Umbilical cord (tissue), 1 donor: ENCODE measurements at regions not wholly inside any gene's neighbourhood (a gene's known extent, or its start where the extent isn't known, plus 50 kb on each side); places are given as distances from the start of the nearest gene placed in this dataset.

Source experiments
- DNase-seq: peaks from one replicate; pipeline ENCODE4 v3.0.0-alpha.2; 2015; ENCODE audit warnings: low spot score

DNA sequence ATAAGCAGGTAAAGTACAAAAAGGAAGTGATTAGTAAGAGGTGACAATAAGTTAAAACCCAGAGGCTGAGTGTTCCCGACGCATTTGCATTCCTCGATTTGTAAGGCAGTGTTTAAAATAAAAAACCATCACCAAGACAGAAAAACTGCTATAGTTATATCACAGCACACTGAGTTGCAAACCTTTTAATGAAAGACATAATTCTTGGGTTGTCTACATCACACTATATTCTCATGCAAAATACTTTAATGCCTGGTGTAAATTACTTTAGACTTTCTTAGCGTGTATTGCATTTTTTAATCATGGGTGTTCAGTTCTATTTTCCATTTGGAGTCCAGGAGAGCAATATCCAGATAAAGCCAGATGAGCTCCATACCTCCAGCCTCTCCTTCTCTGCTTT is 458.5 kb downstream of the MTX2 start:
- DNase-seq = no peak

- peak; percentile 49 for DNase-seq
Measured at GRCh38 chr2:176729706-176730569, 460.7 kb downstream of the MTX2 start.

DNA sequence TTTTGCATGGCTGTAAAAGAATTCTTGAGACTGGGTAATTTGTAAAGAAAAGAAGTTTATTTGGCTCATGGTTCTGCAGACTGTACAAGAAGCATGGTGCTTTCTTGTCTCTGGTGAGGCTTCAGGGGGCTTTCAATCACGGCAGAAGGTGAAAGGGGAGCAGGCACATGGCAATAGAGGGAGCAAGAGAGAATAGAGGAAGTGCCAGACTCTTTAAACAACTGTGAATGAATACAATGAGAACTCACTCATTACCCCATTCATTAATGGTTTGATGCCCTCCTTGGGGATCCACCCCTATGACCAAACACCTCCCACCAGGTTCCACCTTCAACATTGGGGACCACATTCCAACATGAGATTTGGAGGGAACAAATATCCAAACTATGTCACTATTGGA is 463.5 kb downstream of the MTX2 start:
- no peak for DNase-seq

- DNase-seq = no peak
Measured at GRCh38 chr2:176733698-176734430, 464.6 kb downstream of the MTX2 start.

DNA sequence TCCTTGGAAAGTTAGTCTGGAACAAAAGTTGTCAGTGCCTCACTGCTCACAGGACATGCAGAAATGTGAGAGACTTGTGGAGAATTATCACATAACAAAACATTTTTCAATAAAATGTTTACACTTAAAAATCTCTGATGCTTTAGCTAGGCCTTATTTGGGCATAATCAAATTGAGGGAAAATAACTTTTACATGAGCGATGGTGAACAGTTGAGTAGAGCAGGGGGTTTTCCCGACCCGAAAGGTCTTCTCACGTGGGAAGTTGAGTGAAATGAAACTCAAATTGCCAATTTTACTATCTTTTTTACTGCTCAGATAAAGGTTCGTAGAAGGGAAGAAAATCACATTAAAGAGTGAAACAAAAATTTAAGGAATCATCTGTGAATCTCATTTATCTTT is 465.6 kb downstream of the MTX2 start:
- DNase-seq = no peak

- DNase-seq = no peak
Measured at GRCh38 chr2:176742271-176742670, 470.3 kb upstream of the HNRNPA3 start.

- no peak for DNase-seq
Measured at GRCh38 chr2:176743671-176744070, 468.9 kb upstream of the HNRNPA3 start.

DNA sequence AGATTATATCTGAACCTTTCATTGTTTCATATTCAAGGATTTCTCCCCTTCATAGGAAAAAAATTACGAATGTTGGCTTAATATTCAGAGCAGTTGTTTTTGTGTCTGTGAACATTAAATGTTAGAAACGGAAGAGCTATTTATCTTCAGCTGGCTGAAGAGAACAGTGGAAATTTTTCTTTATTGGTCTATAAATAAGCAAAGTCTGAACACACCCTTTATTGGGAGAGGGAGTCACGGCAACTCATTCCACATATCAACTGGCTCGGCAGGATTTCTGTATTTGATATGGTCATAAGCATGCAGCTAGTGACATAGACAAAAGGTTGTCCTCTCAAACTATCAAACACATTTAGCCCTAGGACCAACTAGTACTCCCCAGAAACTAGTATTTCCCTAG is 468.4 kb upstream of the HNRNPA3 start:
- no peak for DNase-seq

DNA sequence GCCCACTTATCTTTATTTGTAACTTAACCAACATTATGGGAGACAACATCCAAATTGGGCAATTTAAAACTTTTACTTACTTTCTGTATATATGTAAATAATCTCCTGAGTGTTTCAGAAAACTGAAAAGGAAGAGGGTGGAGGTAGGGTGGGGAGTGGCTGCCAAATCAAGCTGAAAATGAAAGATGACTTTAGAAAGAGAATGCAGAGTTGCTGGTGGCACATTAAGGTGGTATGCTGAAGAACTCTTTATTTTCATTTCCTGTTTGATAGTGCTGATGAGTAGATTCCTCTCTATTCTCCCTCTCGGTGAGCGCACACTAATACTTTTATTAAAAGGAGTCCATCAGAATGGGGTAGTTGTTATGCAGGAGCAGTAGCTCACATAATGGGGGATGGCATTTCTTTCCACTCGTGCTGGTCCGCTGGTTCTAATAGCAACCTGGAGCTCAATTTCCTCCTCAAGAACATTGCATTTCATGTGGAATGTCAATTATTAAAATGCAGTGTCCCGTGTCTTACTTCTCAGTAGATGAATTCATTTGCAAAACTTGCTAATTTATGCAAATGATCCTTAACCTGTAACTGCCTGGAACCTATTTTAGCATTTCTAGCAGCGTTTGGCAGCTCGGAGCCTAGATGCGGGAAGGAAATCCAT is 466.9 kb upstream of the HNRNPA3 start:
- no peak for DNase-seq

DNA sequence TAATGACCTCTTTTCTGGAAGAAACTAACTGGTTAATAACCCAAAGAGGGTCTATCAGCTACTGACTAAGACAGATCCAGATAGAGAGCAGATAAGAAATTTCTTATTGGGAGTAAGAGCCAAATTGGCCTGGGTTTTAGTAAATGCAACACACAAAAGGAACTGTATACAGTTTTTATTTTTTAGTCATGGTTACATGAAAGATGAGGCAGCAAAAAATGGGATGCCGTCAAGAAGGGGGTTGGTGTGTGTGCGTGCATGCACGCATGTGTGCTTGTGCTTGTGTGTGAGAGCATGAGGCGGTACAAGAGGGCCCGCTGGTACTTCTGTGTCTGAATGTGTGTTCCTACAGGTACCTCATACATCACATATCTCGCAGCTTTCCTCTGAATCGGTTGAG is 466.2 kb upstream of the HNRNPA3 start:
- DNase-seq = no peak

- DNase-seq = peak; percentile 55
Measured at GRCh38 chr2:176747506-176747905, 465.1 kb upstream of the HNRNPA3 start.

DNA sequence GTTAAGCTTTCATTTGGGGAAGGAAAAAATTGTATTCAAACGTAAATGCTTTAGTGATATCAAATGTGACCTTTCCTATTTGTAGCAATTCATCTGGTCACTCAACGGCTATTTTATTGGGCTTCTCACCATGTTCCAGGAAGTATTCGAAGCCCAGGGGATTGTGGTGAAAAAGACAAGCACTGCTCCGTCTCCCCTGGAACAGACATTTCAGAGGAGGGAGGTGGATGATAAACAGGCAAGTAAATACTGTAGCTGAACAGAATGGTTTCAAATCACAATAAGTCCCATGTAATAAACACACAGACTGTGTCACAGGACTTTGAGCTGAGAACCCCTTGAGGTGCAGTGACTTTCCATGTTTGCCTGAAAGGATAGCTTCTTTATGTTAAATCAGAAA is 464.7 kb upstream of the HNRNPA3 start:
- DNase-seq = peak; percentile 7

GRCh38 chr2:176748662-176749061 is 463.9 kb upstream of the HNRNPA3 start:
- peak; percentile 5 for DNase-seq

DNA sequence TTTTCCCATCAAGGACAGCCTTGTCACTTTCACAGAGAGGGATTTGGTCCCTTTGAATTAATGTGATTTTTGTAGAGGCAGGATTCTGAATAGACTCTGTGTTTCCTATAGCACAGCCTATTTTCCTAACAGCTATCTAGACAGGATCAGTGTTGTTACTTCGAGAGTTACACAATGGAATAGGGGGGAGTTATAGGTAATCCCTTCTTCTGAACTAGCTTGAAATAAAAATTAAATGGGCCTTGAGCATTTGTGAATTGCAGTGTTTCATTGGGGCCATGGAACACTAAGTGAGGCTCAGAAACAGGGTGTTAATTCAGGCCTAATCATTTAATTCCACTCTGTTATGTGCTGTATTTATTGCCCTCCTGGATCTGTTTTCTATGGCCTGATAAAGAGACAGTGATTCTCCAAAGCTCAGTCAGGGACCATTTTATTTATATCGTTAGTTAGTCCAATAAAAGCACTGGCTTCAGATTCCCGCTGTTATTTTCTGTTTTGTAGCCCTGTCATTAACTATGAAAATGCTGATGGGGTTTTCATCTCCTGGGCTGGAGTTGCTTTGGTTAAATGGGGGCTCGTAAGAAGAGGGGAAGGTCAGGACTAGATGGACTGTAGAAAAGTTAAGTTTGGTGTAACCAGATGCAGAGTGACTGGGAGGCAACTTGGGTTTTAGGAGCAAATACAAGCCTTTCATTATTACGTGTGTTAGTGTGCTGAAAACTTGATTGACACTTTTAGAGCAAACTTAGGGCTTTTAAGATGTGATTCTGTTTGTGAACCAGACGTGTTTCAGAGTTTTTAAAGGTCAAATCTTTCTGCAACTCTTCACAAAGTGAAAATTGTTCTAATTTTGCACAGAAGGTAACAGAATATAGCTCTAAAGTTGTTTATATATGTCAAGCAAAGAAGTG is 461.0 kb upstream of the HNRNPA3 start:
- no peak for DNase-seq

DNA sequence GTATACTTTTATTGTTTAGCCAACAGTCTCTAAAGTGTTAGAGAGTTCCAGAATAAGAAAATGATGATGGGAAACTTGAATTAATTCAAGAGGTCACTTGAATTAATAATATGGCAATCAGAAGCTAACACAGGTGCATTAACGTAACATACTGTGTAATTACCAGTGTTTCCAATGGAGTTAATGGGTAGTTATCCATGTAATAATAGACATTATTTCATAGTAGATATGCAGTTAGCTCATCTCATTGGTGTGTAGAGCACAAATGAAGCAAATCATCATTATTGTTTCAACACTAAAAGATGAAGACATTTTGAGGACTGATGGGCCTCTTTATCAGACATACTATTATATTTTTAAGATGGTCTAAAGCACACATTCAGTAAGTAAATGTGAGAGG is 460.3 kb upstream of the HNRNPA3 start:
- DNase-seq = no peak

DNA sequence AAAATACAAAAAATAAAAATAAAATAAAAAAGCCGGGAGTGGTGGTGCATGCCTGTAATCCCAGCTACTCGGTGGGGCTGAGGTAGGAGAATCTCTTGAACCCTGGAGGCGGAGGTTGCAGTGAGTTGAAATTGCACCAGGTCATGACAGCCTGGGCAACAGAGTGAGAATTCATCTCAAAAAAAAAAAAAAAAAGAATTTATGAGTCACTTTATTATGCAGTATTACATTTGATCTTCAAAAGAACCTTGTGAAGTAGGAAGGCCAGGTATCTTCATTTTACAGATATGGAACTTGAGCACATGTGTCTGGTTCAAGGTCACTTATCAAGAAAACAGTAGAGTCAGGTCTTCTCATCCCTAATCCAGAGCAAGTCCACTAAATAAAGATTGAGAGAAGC is 459.4 kb upstream of the HNRNPA3 start:
- DNase-seq = no peak

DNA sequence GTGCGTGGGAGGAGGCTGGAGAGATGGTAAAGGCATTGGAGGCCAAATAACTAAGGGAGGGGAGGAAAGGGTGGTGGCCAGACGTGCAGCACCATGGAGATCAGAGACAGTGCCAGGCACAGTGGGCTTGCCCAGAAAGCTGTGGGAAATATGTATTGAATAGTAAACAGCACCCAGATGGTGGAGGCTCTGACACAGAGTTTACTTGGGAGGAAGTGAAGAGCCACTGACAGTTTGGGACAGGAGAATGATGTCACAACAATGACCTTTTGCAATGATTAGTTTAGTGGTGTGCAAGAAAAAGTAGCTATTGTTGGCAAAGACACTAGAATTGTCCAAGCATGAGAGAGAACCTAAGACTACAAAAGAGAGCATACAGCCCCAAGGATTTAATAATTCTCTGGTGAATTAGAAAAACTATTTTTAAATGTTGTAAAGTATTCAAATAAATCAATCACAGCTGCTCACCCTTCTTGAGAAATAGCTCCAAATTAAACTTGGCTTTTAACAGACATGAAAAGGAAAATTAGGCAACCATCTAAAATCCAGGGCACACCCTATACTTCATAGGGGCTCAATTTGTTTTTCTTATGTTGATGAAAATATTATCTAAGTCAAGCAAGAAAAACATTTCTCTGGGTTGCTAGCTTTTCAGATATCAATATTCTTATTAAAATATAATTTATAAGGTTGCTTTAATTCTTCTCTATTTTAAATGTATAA is 458.7 kb upstream of the HNRNPA3 start:
- DNase-seq = no peak

DNA sequence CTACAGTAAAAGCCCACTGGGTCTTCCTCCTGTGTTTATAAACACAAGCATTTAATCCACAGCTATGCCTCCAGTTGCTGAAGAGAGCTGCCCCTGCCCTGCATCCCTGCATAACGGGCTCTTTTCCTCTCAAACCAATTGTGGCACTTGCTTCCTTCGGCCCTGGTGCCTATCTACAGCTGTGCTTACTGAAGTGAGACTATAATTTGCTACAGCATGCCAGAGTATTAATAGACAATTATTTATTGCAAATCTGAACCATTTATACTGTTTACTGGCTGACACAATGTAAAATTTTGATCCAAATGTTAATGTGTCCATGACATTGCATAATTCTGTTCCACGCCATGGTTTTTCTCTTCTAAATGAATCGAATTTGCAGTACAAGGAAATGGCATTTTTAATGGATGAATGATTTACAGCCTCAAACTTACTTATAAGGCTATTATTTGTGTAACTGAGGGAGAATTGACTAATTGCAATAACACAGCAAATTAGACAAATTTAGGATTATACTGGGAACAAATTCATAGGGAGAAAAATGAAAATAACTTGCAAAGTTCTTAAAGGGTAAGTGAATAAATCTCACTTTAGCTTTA is 457.0 kb upstream of the HNRNPA3 start:
- DNase-seq = no peak

- DNase-seq = peak; percentile 27
Measured at GRCh38 chr2:176758426-176758825, 454.2 kb upstream of the HNRNPA3 start.

GRCh38 chr2:176760439-176760838 is 452.2 kb upstream of the HNRNPA3 start:
- DNase-seq = no peak
